ENCODE measurements at regions not wholly inside any gene's neighbourhood (a gene's known extent, or its start where the extent isn't known, plus 50 kb on each side); places are given as distances from the start of the nearest gene placed in this dataset.
"Not testable (repeated sequence)": the region's sequence is repeated elsewhere in the genome, so short reads cannot be mapped to it uniquely, and the experiment has no call there.

DNA sequence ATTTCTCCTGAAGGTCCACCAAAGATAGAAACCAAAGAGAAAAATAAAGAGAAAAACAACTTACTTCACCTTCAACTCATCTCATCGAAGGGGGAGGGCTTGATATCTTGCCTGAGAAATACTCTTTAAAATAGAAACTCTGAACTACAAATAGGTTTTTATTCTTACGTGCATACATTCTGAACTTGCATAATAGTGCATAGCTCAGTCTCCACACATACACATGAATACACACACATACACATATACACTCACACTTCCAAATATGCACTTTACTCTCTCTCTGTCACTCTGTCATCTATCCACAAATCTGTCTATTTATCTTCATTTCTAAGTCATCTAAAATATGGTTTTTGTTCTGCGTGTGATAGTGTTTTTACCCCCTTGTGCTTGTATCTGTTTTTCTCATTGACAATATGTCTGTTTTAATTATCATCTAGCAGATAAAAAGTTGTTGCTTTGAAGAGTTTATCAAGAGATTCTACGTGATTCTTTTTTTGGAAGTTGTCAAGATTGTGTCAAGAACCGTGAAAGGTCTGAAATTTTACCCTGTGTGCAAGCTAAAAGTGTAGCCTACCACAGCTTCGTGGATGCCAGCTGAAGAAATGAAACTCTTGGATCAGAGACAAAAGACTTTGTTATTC is 468.8 kb downstream of the EPM2A start:
- no peak for DNase-seq

DNA sequence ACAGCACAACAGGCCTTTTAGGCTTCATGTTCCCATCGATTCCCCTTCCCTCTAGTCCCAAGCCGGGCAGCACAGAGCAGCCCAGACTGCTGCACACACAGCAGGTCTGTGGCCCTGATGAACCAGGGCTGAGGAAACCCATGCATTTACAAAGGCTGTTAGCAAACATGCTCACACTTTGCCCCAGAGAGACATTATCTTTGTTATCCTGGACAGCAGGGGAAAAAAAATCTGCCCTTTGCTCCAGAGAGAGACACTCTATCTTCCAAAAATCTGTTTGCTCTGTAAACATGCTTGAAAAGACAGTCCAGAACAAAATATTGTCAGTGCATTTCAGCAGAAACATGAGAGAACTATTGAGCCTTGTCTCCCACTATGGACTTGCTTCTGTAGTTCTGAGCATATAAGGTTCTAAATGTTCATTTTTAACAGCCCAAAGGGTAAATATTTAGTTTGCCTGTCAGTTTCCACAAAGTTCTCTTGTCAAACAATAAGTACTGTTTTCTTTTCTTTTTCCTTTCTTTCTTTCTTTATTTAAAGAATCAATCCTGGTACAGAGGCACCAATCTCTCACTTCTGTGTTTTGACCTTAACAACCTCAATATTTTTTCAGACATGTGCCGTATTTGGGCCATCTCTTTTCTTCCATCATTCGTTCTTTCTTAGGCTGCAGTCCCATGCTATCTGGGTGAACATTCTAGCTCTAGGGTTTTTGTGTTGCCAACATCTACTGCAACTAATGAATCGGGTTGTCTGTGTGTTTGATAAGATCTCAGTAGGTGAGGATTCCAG is 468.0 kb downstream of the EPM2A start:
- DNase-seq, result no peak

DNA sequence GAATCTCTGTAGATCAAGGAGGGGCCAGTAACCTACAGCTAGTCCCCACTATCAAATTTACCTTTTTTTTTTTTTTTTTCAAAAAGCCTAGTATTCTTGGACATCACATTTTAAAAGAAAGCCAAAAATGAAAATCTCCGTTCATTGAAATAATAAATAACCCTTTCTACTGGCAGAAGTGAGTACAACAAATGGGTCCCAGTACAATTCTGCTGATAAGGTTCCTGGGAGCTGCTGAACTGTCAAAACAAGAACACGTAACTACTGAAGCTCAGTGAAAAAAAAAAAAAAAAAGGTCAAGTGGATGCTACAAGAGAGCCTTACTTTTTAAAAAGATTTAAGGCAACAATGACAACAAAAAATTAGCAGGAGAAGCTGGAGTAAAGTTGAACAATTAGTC is 464.9 kb downstream of the EPM2A start:
- DNase-seq, result no peak

DNA sequence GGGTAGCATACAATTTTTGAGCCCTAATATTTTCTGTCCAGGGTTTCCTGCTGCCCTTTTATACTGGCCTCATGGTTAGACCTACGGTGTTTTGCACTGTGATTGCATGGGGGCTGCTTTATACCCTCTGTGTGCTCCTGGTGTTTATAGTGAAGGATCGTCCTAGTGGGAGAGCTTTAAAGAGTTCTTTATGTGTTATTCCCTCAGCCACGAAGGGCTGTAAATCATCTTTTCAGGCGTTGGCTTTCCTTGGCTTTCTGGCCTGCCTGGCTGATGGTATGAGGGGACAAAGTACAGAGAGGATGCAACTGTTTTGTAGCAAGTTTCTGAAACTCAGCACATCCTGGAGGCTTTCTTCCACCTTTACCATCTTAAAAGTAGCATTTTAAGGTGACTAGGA is 464.3 kb downstream of the EPM2A start:
- DNase-seq, result no peak

DNA sequence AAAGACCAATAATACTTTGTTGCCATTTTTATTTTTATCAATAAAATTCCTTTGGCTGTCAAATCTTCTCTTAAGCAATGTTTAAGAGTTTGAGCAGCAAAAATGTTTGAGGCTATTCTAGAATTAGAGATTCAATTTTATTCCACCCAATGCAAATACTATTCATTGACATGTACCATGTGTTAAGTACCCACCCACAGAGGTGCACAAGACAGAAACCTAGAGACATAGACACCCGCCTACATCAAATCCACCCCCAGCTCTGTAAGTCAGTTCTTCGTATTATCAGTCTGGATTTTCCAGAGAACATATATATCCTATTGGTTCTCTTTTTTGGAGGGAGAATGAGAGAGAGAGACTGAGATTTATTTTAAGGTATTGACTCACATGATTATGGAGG is 463.7 kb downstream of the EPM2A start:
- no peak for DNase-seq

DNA sequence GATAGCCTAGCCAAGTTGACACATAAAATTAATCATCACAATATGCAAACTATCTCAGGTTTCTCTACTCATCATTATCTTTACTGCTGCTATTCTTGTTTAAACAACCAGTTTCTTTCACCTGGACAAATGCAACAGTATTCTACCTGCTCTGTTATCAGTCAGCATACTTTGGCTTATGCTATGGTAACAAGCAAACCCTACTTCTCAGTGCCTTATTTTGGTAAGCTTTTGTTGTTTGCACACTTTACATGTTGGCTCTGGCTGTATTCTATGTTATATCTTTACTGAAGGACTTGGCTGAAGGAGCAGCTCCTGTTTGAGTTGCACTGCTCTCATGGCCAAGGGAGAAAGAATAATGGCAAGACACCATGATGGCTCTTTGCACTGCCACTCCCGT is 463.1 kb downstream of the EPM2A start:
- no peak for DNase-seq

DNA sequence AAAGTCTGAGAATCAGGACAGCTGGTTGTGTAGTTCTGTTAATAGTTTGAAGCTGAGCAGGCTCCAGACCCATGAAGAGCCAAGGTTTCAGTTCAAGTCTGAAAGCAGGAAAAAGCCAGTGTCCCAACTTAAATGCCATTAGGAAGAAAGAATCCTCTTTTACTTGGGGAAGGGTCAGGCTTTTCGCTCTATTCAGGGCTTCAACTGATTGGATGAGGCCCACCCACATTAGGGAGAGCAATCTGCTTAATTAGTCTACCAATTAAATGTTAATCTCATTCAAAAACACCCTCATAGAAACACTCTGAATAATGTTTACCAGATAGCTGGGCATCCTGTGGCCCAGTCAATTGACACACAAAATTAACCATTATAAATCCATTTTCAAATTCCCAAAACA is 462.2 kb downstream of the EPM2A start:
- DNase-seq, result no peak

DNA sequence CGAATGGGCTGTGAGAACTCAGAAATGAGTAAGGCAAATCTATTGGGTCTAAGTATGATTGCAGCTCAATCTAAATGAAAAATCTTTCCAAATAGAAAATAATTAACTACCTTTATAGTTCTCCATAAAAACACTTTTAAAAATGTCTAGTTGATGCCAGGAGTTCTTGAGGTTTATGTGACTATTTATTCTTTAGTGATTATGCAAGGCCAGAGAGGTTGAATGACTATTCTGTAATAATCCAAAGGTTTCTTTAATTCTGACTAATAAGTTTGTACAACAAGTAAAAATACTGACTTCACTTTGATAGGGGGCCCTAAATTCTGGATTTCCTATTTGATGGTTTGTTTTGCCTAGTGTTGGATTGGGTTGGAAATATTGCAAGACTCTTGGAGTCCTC is 461.2 kb downstream of the EPM2A start:
- DNase-seq, result no peak

DNA sequence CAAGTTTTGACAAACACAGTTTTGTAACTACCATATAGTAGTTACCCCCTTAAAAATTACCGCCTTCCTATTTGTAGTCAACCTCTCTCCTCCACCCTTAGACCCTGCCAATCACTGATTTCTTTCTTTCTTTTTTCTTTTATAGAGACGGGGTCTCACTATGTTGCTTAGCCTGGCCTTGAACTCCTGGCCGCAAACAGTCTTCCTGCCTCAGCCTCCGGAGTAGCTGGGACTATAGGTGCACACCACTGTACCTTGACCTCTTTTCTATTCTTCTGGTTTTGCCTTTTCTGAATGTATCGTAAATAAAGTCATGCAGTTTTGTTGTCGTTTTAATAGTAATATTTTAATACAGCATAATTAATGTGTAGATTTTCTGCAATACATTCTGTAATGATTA is 460.3 kb downstream of the EPM2A start:
- no peak for DNase-seq

DNA sequence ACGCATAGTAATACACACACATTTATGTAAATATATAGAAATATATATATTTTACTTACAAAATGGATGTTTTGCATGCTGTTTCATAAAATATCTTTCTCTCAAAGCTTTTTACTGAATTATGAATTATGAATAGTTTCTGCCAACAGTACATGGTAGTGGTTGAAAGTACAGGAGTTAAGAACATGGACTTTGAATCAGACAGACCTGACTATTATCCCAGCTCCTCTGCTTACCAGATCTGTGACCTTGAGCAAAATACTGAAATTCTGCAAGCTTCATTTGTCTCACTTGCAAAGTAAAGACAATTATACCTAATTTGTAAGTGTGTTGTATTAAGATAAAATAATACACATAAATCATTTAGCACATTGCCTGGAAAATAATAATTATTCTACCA is 459.5 kb downstream of the EPM2A start:
- DNase-seq, result no peak

DNA sequence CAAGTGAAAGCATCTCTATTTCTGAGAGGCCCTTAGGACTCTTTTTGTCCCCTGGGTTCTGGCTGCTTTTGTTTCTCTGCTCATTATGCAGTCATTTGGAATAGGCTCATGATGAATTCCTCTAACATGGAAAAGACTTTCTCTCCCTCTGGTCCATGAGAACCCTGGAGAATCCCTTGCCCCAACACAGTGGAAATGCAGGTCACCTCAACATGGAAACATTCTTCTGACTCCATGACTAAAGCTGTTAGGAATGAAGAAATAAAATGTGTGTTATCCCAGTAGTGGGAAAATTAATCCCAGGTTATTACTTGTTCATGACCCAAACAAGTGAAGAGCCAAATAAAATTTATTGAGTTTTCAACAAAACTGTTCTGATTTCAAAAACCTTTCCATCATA is 458.6 kb downstream of the EPM2A start:
- no peak for DNase-seq

DNA sequence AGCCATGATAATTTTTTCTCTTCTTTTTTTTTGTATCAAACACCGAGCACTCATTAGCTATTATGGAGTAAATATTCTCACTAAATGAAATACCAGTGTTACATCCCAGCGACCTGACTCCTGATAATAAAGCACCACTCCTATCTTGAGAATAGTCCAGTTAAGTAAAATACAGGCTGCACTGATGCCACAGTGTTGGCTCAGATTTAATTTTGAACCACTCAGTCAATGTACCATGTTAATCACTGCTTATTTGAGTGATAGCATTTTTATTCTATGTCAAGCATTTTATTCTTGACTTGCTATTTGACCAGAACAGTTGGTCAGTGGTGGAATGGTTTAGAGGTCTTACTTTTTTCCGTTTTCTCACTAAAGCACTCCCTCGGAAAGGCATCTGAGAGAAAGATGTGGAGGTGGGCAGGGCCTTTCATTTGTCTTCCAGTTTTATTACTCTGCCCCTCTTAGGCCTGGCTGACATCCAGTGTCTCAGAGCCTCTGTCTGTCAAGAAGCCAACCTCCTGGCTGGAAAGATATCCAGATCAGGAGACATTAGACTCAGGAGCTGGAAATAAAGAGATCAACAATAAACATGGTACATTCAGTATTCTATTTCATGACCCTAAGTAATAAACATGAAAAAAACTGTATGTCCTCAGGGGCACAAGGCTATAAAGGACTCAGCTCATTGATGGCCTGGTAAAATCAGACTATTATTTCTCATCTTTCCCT is 457.8 kb downstream of the EPM2A start:
- no peak for DNase-seq

DNA sequence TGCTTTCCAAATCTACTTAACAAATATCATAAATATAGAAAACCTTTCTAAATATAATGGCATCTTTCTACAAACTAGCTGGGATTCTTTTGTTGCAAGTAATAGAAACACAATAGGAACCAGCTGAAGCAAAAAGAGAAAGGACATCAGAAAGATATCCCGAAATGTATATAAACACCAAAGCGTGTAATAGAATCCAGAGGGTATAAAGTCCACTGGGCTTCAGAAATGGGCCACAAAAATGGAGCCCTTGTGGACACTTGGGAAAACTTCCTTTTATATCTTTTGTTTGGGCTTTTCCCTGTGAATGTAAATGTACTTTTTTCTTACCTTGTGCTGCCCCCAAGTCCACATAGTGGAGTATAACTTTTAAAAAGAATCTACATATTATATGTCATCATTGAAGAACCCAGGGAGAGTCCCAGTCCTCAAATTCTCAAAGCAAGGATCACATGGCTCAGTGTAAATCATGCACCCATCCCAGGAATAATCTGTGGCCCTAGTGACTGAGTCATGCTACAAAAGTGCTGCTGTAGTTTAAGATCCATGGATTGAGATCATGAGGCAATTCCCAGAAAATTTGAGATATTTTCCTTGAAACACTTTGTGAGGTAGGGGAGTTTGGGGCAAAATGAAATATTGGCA is 457.0 kb downstream of the EPM2A start:
- DNase-seq, result no peak

DNA sequence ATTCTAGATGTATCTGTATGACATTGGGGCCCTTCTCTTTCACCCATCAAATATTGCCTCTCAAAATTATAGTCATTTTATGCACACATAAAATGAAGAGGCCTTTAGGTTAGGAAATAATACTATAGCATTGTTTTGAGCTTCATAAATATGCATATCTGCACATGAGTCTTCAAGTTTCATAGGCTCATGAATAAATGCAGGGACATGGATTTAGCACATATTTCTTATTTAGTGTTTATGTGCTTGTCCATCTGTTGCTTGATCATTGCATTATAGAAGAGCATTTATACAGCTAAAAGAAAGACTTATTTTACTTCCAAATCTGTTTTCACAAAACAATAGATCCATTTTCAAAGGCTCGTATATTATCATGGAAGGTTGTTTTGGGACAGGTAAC is 455.8 kb downstream of the EPM2A start:
- no peak for DNase-seq

DNA sequence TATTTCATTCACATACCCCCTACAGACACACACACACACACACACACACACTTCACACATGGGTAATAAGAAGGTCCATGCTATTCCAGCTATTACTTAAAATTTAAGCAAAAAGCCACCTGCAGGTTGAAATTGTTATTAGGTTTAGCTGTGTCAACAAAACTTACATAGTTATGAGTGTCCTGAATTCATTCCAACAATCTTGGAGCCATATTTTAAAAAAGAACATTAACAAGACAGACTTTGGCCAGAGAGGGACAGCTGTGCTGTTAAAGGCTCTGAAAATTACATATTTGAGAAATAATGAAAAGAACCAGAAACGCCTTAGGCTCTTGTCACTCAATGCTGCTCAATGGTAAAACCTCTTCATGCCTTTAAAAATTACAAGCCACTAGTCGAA is 455.3 kb downstream of the EPM2A start:
- DNase-seq, result no peak

DNA sequence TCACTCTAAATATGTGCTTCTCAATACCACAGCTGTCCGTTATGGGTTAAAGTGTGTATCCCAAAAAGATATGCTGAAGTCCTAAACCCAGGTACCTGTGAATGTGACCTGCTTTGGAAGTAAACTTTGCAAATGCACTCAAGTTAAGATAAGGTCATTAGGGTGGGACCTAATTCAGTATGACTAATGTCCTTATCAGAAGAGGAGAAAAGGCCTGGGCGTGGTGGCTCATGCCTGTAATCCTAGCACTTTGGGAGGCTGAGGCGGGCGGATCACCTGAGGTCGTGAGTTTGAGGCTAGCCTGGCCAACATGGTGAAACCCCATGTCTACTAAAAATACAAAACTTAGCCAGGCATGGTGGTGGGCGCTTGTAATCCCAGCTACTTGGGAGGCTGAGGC is 452.1 kb downstream of the EPM2A start:
- DNase-seq, result not testable (repeated sequence)

DNA sequence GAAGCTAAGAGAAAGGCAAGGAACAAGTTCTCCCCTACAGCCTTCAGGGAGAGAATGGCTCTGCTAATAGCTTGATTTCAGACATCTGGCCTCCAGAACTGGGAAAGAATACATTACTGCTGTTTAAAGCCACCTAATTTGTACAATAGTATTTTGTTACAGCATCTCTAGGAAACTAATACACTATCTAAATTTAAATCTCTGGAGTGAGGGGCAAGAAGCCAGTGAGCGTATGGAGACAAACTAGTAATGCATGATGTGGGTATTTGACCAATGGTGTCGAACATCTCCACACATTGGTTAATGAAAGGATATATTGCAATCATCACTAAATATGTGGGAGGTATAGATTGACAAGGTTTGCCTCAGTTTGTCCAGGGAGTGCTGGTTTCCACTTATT is 451.5 kb downstream of the EPM2A start:
- no peak for DNase-seq

DNA sequence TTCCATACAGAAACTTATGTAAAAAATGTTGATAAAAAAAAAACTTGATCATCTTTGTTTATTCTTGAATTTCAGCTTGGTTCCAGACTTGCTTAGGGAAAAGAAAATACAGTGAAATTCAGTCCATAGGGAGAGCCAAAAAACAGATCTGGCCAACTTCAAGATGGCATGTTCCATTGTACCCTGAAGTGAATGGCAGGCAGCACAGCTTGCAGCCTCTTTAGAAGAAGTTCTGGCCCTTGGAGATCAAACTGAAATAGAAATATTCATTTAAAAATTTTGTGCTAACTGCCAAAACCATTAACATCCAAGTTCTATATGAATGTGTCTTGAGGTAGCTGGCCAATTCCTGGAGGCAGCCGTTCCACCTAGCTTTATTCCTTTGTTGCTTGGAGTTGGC is 448.4 kb downstream of the EPM2A start:
- no peak for DNase-seq

DNA sequence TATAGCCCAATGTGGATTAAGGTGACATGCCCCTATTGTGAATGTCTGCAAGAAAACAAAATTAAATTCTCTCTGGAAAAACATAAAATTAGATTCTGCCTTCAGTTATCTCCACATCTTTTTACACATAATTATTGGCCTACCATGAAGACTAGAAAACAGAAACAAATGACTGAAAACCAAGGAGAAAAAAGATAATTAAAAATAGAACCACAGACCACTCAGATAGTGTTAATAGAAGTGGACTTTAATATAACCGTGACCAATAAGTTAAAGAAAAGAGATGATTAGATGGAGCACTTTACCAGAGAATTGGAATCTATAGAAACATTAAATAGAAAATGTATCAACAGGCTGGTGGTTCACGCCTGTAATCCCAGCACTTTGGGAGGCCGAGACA is 445.7 kb downstream of the EPM2A start:
- no peak for DNase-seq

DNA sequence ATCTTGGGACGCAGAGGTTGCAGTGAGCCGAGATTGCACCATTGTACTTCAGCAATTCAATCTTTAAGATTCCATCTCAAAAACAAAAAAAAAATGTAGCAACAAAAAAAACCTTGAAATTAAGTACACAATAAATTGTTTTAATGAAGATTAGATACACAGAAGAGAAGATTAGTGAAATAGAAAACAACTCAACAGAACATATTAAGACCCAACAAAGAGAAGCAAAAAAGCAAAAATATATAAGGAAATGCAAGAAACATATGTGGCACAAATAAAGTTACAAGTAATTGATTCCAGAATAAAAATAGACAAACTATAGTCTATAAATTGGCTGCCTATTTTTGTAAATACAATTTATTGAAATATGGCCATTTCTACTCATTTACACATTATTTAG is 445.2 kb downstream of the EPM2A start:
- no peak for DNase-seq

DNA sequence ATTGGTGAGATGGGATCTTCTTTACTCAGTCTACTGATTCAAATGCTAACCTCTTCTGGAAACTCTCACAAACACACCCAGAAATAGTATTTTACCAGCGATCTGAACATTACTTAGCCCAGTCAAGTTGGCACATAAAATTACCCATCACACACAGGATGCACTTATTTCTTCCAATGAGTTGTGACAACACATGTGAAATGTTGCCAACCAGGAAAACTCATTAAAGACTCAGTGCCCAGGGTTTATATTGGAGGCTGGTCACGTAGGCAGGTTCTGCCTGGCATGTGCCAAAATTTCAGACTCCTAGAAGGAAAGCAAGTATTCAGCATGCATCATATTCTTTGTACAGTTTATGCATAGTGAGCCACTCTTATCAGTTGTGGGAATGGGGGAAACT is 443.3 kb downstream of the EPM2A start:
- DNase-seq, result no peak

DNA sequence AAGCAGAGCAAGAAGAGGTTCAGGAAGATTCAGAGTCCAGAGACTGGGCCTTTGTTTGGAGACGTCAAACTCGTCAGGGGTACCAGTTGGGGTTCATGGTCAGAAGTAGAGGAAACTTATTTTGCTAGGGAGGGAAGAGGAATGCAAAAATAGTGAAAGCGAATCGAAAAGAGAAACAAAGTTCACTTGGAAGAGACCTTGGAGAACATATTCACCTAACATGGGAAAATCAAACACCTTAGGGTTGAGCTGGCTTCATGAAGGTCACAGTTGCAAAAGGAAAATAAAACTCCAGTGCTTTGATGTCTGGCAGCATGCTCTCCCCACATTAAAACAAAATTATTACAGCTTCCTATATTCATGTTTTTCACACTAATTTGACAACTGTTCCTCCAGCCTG is 440.4 kb downstream of the EPM2A start:
- DNase-seq, result no peak

DNA sequence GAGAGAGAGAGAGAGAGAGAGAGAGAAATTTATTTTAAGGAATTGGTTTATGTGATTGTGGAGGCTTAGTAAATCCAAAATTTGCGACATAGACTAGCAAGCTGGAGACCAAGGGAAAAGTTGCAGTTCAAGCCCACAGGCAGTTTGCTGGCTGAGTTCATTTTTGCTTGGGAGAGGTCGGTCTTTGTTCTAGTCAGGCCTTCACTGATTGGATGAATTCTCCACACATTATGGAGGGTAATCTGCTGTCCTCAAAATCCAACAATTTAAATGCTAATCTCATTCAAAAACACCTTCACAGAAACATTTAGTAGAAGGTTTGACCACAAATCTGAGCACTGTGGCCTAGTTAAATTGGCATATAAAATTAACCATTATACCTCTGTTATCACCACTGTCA is 439.6 kb downstream of the EPM2A start:
- no peak for DNase-seq

DNA sequence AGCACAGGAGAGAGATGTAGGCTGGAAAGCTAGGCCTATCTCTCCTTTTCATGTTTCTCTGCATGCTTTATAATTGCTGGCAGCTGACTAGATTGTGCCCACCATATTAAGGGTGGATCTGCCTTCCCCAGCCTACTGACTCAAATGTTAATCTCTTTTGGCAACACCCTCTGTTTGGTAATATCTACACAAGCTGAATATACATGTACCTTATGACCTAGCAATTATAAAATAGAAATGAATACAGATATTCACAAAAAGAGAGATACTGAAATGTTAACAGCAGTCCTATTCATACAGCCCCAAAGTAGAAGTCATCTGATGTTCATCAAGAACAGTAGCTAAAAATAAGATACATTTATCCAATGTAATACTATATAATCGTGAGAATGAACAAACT is 429.6 kb downstream of the EPM2A start:
- DNase-seq, result no peak
